Neural progenitor cell (in vitro differentiated cells): ENCODE measurements at regions not wholly inside any gene's neighbourhood (a gene's known extent, or its start where the extent isn't known, plus 50 kb on each side); places are given as distances from the start of the nearest gene placed in this dataset.
A peak's percentile ranks its signal among the peaks of the same experiment; 100 is the strongest.

ENCODE experiments used
- DNase-seq: peaks from one replicate; pipeline ENCODE4 v3.0.0-alpha.2; 2016; ENCODE audit warnings: low spot score
- H2AFZ ChIP-seq: fragments of 200-600 bp; sonication (generic); replicated peaks from 2 replicates; pipeline ENCODE4 v1.6.1; 2016; ENCODE audit warnings: antibody characterized with exemption
- H3F3A ChIP-seq: fragments of 200-600 bp; sonication (generic); 2 replicates; pipeline ENCODE4 v1.6.1; 2016; ENCODE audit warnings: antibody characterized with exemption, low read depth
- H3K27ac ChIP-seq: fragments of 200-600 bp; sonication (generic); 2 replicates; pipeline ENCODE4 v1.5.1; 2016; ENCODE audit warnings: mild to moderate bottlenecking
- H3K27me3 ChIP-seq: fragments of 200-600 bp; sonication (generic); 2 replicates; pipeline ENCODE4 v1.6.1; 2016; ENCODE audit warnings: mild to moderate bottlenecking, moderate library complexity
- H3K36me3 ChIP-seq: fragments of 200-600 bp; sonication (generic); 2 replicates; pipeline ENCODE4 v1.5.1; 2016
- H3K4me1 ChIP-seq: fragments of 200-600 bp; sonication (generic); 2 replicates; pipeline ENCODE4 v1.6.1; 2016; ENCODE audit warnings: mixed run types
- H3K4me2 ChIP-seq: fragments of 200-600 bp; sonication (generic); 2 replicates; pipeline ENCODE4 v1.6.1; 2016
- H3K4me3 ChIP-seq: fragments of 200-600 bp; sonication (generic); 2 replicates; pipeline ENCODE4 v1.5.1; 2016
- H3K79me2 ChIP-seq: fragments of 200-600 bp; sonication (generic); 2 replicates; pipeline ENCODE4 v1.6.1; 2016; ENCODE audit warnings: low read depth
- H3K9ac ChIP-seq: fragments of 200-600 bp; sonication (generic); 2 replicates; pipeline ENCODE4 v1.6.1; 2016
- H3K9me3 ChIP-seq: fragments of 200-600 bp; sonication (generic); 2 replicates; pipeline ENCODE4 v1.5.1; 2016; ENCODE audit warnings: low read depth
- H4K20me1 ChIP-seq: fragments of 200-600 bp; sonication (generic); 2 replicates; pipeline ENCODE4 v1.6.1; 2016; ENCODE audit warnings: low read depth
- H3K27ac Mint-ChIP-seq: 3 replicates; pipeline ENCODE4 v1.8.0; 2021; ENCODE audit warnings: mixed read lengths
- H3K27me3 Mint-ChIP-seq: 2 replicates; pipeline ENCODE4 v1.8.0; 2022; ENCODE audit warnings: low read depth, mild to moderate bottlenecking, inconsistent platforms, moderate library complexity, mixed read lengths; ENCODE audit not compliant: insufficient read depth
- H3K36me3 Mint-ChIP-seq: 3 replicates; pipeline ENCODE4 v1.8.0; 2021; ENCODE audit warnings: mixed read lengths
- H3K4me1 Mint-ChIP-seq: 3 replicates; pipeline ENCODE4 v1.8.0; 2021; ENCODE audit warnings: mixed read lengths
- H3K4me3 Mint-ChIP-seq: 3 replicates; pipeline ENCODE4 v1.8.0; 2021; ENCODE audit warnings: mild to moderate bottlenecking, moderate library complexity, mixed read lengths
- H3K9me3 Mint-ChIP-seq: 3 replicates; pipeline ENCODE4 v1.8.0; 2020; ENCODE audit warnings: mixed read lengths
- EZH2 ChIP-seq: fragments of 200-600 bp; sonication (generic); IDR thresholded peaks from 2 replicates; pipeline ENCODE4 v1.6.1; 2017; ENCODE audit warnings: antibody characterized with exemption, mild to moderate bottlenecking, moderate library complexity
- EZH2phosphoT487 ChIP-seq: fragments of 200-600 bp; sonication (generic); IDR thresholded peaks from 2 replicates; pipeline ENCODE4 v1.6.1; 2017; ENCODE audit warnings: antibody characterized with exemption
- TF ChIP-seq, protein P1 (sequence below): fragments of 200-600 bp; sonication (generic); IDR thresholded peaks from 2 replicates; pipeline ENCODE4 v1.5.1; 2017; ENCODE audit warnings: antibody characterized with exemption, mild to moderate bottlenecking

DNA sequence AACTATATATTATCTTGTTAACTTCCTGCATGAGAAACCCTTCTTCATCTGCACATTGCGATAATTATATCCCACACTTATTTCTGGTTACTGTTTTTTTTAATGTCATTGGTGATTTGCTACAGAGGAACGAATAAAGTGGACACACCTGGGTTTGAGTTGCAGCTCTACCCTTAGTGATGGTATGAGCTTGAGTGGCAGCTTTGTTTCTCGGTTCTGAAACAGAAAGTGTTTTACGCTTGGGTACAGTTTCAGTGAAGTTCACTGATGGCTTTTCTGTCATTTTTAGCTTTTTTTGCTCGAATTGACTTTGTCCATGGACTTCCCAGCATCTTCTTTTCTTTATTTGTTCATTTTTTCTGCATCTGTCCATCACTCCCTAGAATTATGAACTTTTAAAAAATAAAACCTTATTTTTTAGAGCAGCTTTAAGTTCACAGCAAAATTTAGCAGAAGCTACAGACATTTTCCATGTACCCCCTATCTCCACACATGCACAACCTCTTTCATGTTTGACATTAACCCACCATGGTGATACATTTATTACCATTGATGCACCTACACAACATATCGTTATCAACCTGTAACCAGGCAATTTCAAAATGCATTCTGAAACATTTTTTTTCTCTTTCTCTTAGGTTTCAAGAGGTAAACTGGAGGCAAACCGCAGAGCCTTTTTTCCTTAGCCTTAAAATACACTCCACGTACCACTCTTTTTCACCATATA is 1041.6 kb upstream of the PRKX start:
- H3K27me3 Mint-ChIP-seq, result no peaks in the 10 kb centered on the region
- no peak for DNase-seq
- H3K36me3 Mint-ChIP-seq, result no peaks in the 10 kb centered on the region
- Histone ChIP-seq H4K20me1 (no peaks in the 10 kb centered on the region), H3F3A (no peaks in the 10 kb centered on the region), H3K4me1 (no peaks in the 10 kb centered on the region), H3K27me3 (no peaks in the 10 kb centered on the region), H3K4me3 (no peak overlapping the region), H3K36me3 (no peaks in the 10 kb centered on the region), H3K4me2 (no peak overlapping the region), H3K79me2 (no peaks in the 10 kb centered on the region), H3K27ac (no peak overlapping the region), H2AFZ (no peak overlapping the region), H3K9me3 (no peaks in the 10 kb centered on the region), H3K9ac (no peak overlapping the region)
- no peak overlapping the region for H3K27ac Mint-ChIP-seq
- H3K4me1 Mint-ChIP-seq, result no peaks in the 10 kb centered on the region
- H3K4me3 Mint-ChIP-seq, result no peak overlapping the region
- H3K9me3 Mint-ChIP-seq, result no peaks in the 10 kb centered on the region
- TF ChIP-seq EZH2 (no peak), EZH2phosphoT487 (no peak)
- TF ChIP-seq, protein P1, sequence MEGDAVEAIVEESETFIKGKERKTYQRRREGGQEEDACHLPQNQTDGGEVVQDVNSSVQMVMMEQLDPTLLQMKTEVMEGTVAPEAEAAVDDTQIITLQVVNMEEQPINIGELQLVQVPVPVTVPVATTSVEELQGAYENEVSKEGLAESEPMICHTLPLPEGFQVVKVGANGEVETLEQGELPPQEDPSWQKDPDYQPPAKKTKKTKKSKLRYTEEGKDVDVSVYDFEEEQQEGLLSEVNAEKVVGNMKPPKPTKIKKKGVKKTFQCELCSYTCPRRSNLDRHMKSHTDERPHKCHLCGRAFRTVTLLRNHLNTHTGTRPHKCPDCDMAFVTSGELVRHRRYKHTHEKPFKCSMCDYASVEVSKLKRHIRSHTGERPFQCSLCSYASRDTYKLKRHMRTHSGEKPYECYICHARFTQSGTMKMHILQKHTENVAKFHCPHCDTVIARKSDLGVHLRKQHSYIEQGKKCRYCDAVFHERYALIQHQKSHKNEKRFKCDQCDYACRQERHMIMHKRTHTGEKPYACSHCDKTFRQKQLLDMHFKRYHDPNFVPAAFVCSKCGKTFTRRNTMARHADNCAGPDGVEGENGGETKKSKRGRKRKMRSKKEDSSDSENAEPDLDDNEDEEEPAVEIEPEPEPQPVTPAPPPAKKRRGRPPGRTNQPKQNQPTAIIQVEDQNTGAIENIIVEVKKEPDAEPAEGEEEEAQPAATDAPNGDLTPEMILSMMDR, result no peak

DNA sequence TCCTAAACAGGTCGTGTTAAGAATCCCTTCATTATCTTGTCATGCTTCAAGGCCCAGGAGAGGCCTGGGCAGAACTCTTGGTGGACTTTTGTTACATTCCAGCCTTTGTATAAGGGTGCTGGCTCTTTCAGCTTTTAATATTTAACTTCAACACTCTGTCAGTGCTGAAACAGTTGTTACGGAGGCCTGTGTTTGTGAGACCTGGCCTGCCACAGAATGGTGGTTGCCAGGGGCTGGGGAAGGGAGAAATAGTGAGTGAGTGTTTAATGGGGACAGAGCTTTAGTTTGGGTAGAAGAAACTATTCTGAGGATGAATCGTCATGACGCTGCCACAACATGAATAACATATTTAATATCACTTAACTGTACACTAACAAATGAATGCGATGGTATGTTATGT is 1027.6 kb upstream of the PRKX start:
- H3K4me3 Mint-ChIP-seq, result no peak overlapping the region
- peak overlapping the region; percentile 11 for H3K27ac Mint-ChIP-seq

DNA sequence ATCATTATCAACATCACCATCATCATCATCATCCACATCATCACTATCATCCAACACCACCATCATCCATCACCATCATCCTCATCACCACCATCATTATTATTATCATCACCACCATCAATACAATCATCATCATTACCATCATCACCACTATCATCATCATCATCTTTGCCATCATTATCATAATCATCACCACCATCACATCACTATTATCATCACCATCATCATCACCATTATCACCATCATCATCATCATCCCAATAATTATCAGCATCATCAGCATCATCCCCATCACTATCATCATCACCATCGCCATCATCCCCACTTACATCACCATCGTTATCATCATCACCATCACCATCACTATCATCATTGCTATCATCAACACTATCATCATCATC is 1021.9 kb upstream of the PRKX start:
- Mint-ChIP-seq H3K4me1 (no peaks in the 10 kb centered on the region), H3K9me3 (no peaks in the 10 kb centered on the region), H3K36me3 (no peaks in the 10 kb centered on the region), H3K27me3 (no peaks in the 10 kb centered on the region), H3K27ac (no peak overlapping the region), H3K4me3 (no peak overlapping the region)
- no peaks in the 10 kb centered on the region for H3K79me2 ChIP-seq
- H3K9ac ChIP-seq, result no peak overlapping the region
- H3K4me1 ChIP-seq, result no peaks in the 10 kb centered on the region
- TF ChIP-seq EZH2phosphoT487, result no peak
- TF ChIP-seq, protein P1, result no peak
- no peak for TF ChIP-seq EZH2
- no peaks in the 10 kb centered on the region for H3K9me3 ChIP-seq
- H3K36me3 ChIP-seq, result no peaks in the 10 kb centered on the region
- H3K27me3 ChIP-seq, result no peaks in the 10 kb centered on the region
- H3K4me2 ChIP-seq, result no peak overlapping the region
- no peaks in the 10 kb centered on the region for H4K20me1 ChIP-seq
- no peak for DNase-seq
- no peak overlapping the region for H3K4me3 ChIP-seq
- no peak overlapping the region for H2AFZ ChIP-seq
- H3F3A ChIP-seq, result no peaks in the 10 kb centered on the region
- H3K27ac ChIP-seq, result no peak overlapping the region

More for the DNA sequence above, 1027.6 kb upstream of the PRKX start:
- H3K27me3 ChIP-seq, result no peaks in the 10 kb centered on the region
- no peaks in the 10 kb centered on the region for H3K36me3 ChIP-seq
- no peaks in the 10 kb centered on the region for H3K9me3 ChIP-seq
- no peak overlapping the region for H3K27ac ChIP-seq
- no peaks in the 10 kb centered on the region for H3K79me2 ChIP-seq
- no peak for TF ChIP-seq EZH2
- TF ChIP-seq, protein P1, result no peak
- no peak for TF ChIP-seq EZH2phosphoT487
- H3F3A ChIP-seq, result no peaks in the 10 kb centered on the region
- no peak overlapping the region for H3K4me3 ChIP-seq
- Mint-ChIP-seq H3K9me3 (no peaks in the 10 kb centered on the region), H3K4me1 (peaks cover 5% of the 10 kb centered on the region), H3K27me3 (peaks cover 4% of the 10 kb centered on the region), H3K36me3 (no peaks in the 10 kb centered on the region)
- no peaks in the 10 kb centered on the region for H4K20me1 ChIP-seq
- H3K4me2 ChIP-seq, result no peak overlapping the region
- DNase-seq, result no peak
- H3K4me1 ChIP-seq, result no peaks in the 10 kb centered on the region
- no peak overlapping the region for H2AFZ ChIP-seq
- no peak overlapping the region for H3K9ac ChIP-seq
